K562 (cell line): ENCODE measurements at regions not wholly inside any gene's neighbourhood (a gene's known extent, or its start where the extent isn't known, plus 50 kb on each side); places are given as distances from the start of the nearest gene placed in this dataset.

ENCODE experiments used
- BHLHE40 ChIP-seq: IDR thresholded peaks from 2 replicates; pipeline ENCODE4 v1.6.1; 2011; ENCODE audit warnings: low read length, improper control_type of control experiment
- CGGBP1 ChIP-seq: fragments of 250-450 bp; sonication (Bioruptor Pico); IDR thresholded peaks from 2 replicates; pipeline ENCODE4 v1.9.0; 2021; ENCODE audit warnings: mild to moderate bottlenecking
- GTF2A2 ChIP-seq: IDR thresholded peaks from 2 replicates; pipeline ENCODE4 v1.6.1; 2016; ENCODE audit warnings: mild to moderate bottlenecking, missing genetic modification characterization, missing compliant biosample characterization
- HIVEP1 ChIP-seq: fragments of 250-450 bp; sonication (Bioruptor Pico); IDR thresholded peaks from 2 replicates; pipeline ENCODE4 v1.4.0; 2020; ENCODE audit warnings: mild to moderate bottlenecking
- L3MBTL2 ChIP-seq: fragments of 450-650 bp; IDR thresholded peaks from 2 replicates; pipeline ENCODE4 v1.6.1; 2016; ENCODE audit warnings: mild to moderate bottlenecking, moderate library complexity
- MGA ChIP-seq: fragments of 450-650 bp; IDR thresholded peaks from 2 replicates; pipeline ENCODE4 v1.6.1; 2016; ENCODE audit warnings: mild to moderate bottlenecking, moderate library complexity
- MYC ChIP-seq, 2 experiments: fragments of 250-450 bp in 1 of 2; sonication (Bioruptor Pico) in 1 of 2; IDR thresholded peaks; 2 replicates each; pipeline versions ENCODE4 v1.5.1 to v1.6.1; 2012 to 2021; ENCODE audit warnings: low read depth in 2 of 2, borderline replicate concordance in 1 of 2, improper control_type of control experiment in 1 of 2, low read length in 1 of 2, mild to moderate bottlenecking in 1 of 2, moderate library complexity in 1 of 2
- NCOR1 ChIP-seq: fragments of 450-650 bp; IDR thresholded peaks from 2 replicates; pipeline ENCODE4 v1.6.1; 2016; ENCODE audit warnings: mild to moderate bottlenecking, moderate library complexity
- SUPT5H ChIP-seq: fragments of 450-650 bp; IDR thresholded peaks from 2 replicates; pipeline ENCODE4 v1.6.1; 2016
- TAF1 ChIP-seq: IDR thresholded peaks from 2 replicates; pipeline ENCODE4 v1.6.1; 2011; ENCODE audit warnings: mild to moderate bottlenecking, low read length, moderate library complexity; ENCODE audit not compliant: insufficient read depth, control insufficient read depth, severe bottlenecking; ENCODE audit errors: extremely low read depth
- TF ChIP-seq, protein P1 (sequence below): fragments of 450-650 bp; formaldehyde crosslinking; conservative IDR thresholded peaks from 2 replicates; pipeline ENCODE4 v1.4.0; 2022; ENCODE audit warnings: mild to moderate bottlenecking, missing genetic modification characterization

GRCh38 chr17:22090263-22090935 lies 398.1 kb downstream of the KCNJ18 start (continued):
- peak; percentile 94 for TF ChIP-seq SUPT5H
- TF ChIP-seq NCOR1 = 0 out of 2 replicates have a peak, but pooled peaks have one; percentile 6
- TF ChIP-seq, protein P1, sequence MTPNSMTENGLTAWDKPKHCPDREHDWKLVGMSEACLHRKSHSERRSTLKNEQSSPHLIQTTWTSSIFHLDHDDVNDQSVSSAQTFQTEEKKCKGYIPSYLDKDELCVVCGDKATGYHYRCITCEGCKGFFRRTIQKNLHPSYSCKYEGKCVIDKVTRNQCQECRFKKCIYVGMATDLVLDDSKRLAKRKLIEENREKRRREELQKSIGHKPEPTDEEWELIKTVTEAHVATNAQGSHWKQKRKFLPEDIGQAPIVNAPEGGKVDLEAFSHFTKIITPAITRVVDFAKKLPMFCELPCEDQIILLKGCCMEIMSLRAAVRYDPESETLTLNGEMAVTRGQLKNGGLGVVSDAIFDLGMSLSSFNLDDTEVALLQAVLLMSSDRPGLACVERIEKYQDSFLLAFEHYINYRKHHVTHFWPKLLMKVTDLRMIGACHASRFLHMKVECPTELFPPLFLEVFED (CRISPR knock-in tag) = 0 out of 2 replicates have a peak, but pooled peaks have one; percentile 10
- TF ChIP-seq HIVEP1 (CRISPR knock-in tag) = no peak
- peak; percentile 56; the same call in 1 of the 2 replicates for TF ChIP-seq MYC (IDR thresholded peaks at IDR 0.05; ENCODE audit: low read depth, low read length)
- TF ChIP-seq MYC (CRISPR knock-in tag; IDR thresholded peaks at IDR 0.05; ENCODE audit: borderline replicate concordance, low read depth) = no peak
- peak; percentile 9; the same call in 1 of the 2 replicates for TF ChIP-seq MGA
- TF ChIP-seq TAF1 = peak; percentile 85
- 0 out of 2 replicates have a peak, but pooled peaks have one; percentile 37 for TF ChIP-seq L3MBTL2
- peak; percentile 90 for TF ChIP-seq GTF2A2
- TF ChIP-seq BHLHE40 = 0 out of 2 replicates have a peak, but pooled peaks have one; percentile 5
- TF ChIP-seq CGGBP1 = no peak
